Natural killer cell (primary cell): ENCODE measurements at regions not wholly inside any gene's neighbourhood (a gene's known extent, or its start where the extent isn't known, plus 50 kb on each side); places are given as distances from the start of the nearest gene placed in this dataset.

Source experiments
- ATAC-seq, 3 donors: fragments of 150-1000 bp in 2 of 3; fragments of 200-7000 bp in 1 of 3; cut with Tn5 transposase; 1 replicate in 1 of 3; 2 replicates in 2 of 3; pipeline ENCODE4 v1.10.0; 2021; ENCODE audit warnings: mild to moderate bottlenecking in 2 of 3, moderate library complexity in 2 of 3
- DNase-seq, 2 donors: peaks; one replicate each; pipeline versions ENCODE4 v3.0.0 to v3.0.0-alpha.2; 2013 to 2021; ENCODE audit warnings: mixed read lengths in 1 of 2
- H3K27ac ChIP-seq: one replicate; pipeline ENCODE4 v1.5.1; 2013; ENCODE audit warnings: mild to moderate bottlenecking, low read length
- H3K27me3 ChIP-seq: one replicate; pipeline ENCODE4 v1.6.1; 2013; ENCODE audit warnings: low read length; ENCODE audit not compliant: control insufficient read depth, insufficient read depth
- H3K36me3 ChIP-seq: one replicate; pipeline ENCODE4 v1.6.1; 2013; ENCODE audit warnings: low read length; ENCODE audit not compliant: control insufficient read depth, insufficient read depth
- H3K4me1 ChIP-seq: one replicate; pipeline ENCODE4 v1.6.1; 2013; ENCODE audit warnings: low read length; ENCODE audit not compliant: control insufficient read depth, insufficient read depth
- H3K4me3 ChIP-seq: one replicate; pipeline ENCODE4 v1.5.1; 2013; ENCODE audit warnings: low read length
- H3K9me3 ChIP-seq: one replicate; pipeline ENCODE4 v1.6.1; 2013; ENCODE audit warnings: low read length; ENCODE audit not compliant: control insufficient read depth, insufficient read depth
- H3K27ac Mint-ChIP-seq, 2 donors: one replicate each; pipeline ENCODE4 v1.8.0; 2022; ENCODE audit warnings: mild to moderate bottlenecking in 2 of 2, mixed read lengths in 2 of 2, moderate library complexity in 1 of 2
- H3K27me3 Mint-ChIP-seq, 2 donors: one replicate each; pipeline ENCODE4 v1.8.0; 2022; ENCODE audit warnings: low read depth in 2 of 2, mixed read lengths in 2 of 2
- H3K36me3 Mint-ChIP-seq: one replicate; pipeline ENCODE4 v1.8.0; 2022; ENCODE audit warnings: mixed read lengths
- H3K4me1 Mint-ChIP-seq, 2 donors: one replicate each; pipeline ENCODE4 v1.8.0; 2022; ENCODE audit warnings: mixed read lengths in 2 of 2
- H3K4me3 Mint-ChIP-seq: one replicate; pipeline ENCODE4 v1.8.0; 2022; ENCODE audit warnings: mild to moderate bottlenecking, moderate library complexity, mixed read lengths
- H3K9me3 Mint-ChIP-seq, 2 donors: one replicate each; pipeline ENCODE4 v1.8.0; 2022; ENCODE audit warnings: mixed read lengths in 2 of 2
- CTCF ChIP-seq: fragments of 200-600 bp; IDR thresholded peaks from one replicate; pipeline ENCODE4 v1.8.0; 2022; ENCODE audit warnings: antibody characterized with exemption
- WGBS: methylation state at CpG from one replicate; pipeline ENCODE4 v1.1.7; 2013; ENCODE audit warnings: missing lambda C conversion rate; ENCODE audit not compliant: insufficient coverage; 5-methylcytosine and 5-hydroxymethylcytosine counted together
- intact Hi-C: fragments of 100-400 bp; cut with micrococcal nuclease; formaldehyde crosslinking; loops from one replicate; pipeline ENCODE4 v1.14.2; 2022

GRCh38 chr7:153404124-153404523 is 644.6 kb downstream of the ACTR3B start:
- intact Hi-C loops: no loop called here
- TF ChIP-seq CTCF: no peak
- DNase-seq: no peak
- Histone ChIP-seq H3K36me3 (no peaks in the 10 kb centered on the region), H3K4me1 (no peaks in the 10 kb centered on the region), H3K27me3 (no peaks in the 10 kb centered on the region), H3K9me3 (peaks cover 10% of the 10 kb centered on the region), H3K4me3 (no peak overlapping the region), H3K27ac (no peak overlapping the region)
- H3K4me1 Mint-ChIP-seq: no peaks in the 10 kb centered on the region
- no peaks in the 10 kb centered on the region for H3K36me3 Mint-ChIP-seq
- H3K4me3 Mint-ChIP-seq: no peak overlapping the region
- H3K27ac Mint-ChIP-seq: no peak overlapping the region
- ATAC-seq: no peak
- peaks cover 7 to 17% of the 10 kb centered on the region in 2 donors for H3K9me3 Mint-ChIP-seq
- H3K27me3 Mint-ChIP-seq: no peaks in the 10 kb centered on the region
- 76% methylated on average over 2 of the region's 2 CpGs for WGBS

DNA sequence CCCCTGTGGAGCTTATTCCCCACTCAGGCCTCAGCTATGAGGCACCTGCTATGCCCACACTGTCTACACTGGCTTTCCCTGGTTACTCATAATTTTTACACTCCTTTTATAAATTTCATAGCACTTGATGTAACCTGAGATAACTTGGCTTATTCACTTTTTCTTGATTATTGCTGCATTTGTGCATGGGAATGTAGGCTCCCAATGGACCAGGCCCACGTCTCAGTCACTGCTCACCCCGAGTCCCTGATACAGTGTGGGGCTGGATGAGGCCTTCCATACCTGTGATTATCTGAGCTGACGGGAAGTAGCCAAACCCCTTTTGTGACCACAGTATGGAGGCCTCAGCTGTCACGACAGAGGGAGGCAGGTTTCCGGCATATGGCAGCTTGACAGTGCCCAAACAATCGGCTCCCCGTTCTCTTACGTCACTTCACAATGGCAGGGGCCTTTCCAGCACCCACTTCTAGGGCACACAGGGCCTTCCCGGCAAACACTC is 645.3 kb downstream of the ACTR3B start:
- DNase-seq (no peak), ATAC-seq (no peak)
- Histone ChIP-seq H3K4me3 (no peak overlapping the region), H3K9me3 (peaks cover 11% of the 10 kb centered on the region), H3K27me3 (no peaks in the 10 kb centered on the region), H3K27ac (no peak overlapping the region), H3K36me3 (no peaks in the 10 kb centered on the region), H3K4me1 (no peaks in the 10 kb centered on the region)
- 89% methylated on average over 9 of the region's 9 CpGs for WGBS
- H3K4me3 Mint-ChIP-seq: no peak overlapping the region
- no peaks in the 10 kb centered on the region for H3K27me3 Mint-ChIP-seq
- peaks cover 11 to 17% of the 10 kb centered on the region in 2 donors for H3K9me3 Mint-ChIP-seq
- no peak overlapping the region for H3K27ac Mint-ChIP-seq
- intact Hi-C loops: no loop called here
- H3K4me1 Mint-ChIP-seq: no peaks in the 10 kb centered on the region
- TF ChIP-seq CTCF: no peak
- no peaks in the 10 kb centered on the region for H3K36me3 Mint-ChIP-seq

GRCh38 chr7:153405704-153406485 is 646.3 kb upstream of the DPP6 start:
- Histone ChIP-seq H3K9me3 (peaks cover 17% of the 10 kb centered on the region), H3K27me3 (no peaks in the 10 kb centered on the region), H3K4me3 (no peak overlapping the region), H3K36me3 (no peaks in the 10 kb centered on the region), H3K4me1 (no peaks in the 10 kb centered on the region), H3K27ac (no peak overlapping the region)
- no peak for DNase-seq
- Mint-ChIP-seq H3K4me1 (no peaks in the 10 kb centered on the region), H3K27me3 (no peaks in the 10 kb centered on the region), H3K36me3 (no peaks in the 10 kb centered on the region), H3K9me3 (peaks cover 16 to 19% of the 10 kb centered on the region in 2 donors), H3K27ac (no peak overlapping the region), H3K4me3 (no peak overlapping the region)
- TF ChIP-seq CTCF: no peak
- ATAC-seq: no peak
- intact Hi-C loops: no loop called here
- 76% methylated on average over 4 of the region's 7 CpGs for WGBS

GRCh38 chr7:153406486-153406872 is 645.7 kb upstream of the DPP6 start:
- no peak overlapping the region for H3K4me3 Mint-ChIP-seq
- no peak for TF ChIP-seq CTCF
- DNase-seq: no peak
- Histone ChIP-seq H3K36me3 (no peaks in the 10 kb centered on the region), H3K27me3 (no peaks in the 10 kb centered on the region), H3K4me3 (no peak overlapping the region), H3K27ac (no peak overlapping the region), H3K9me3 (peaks cover 17% of the 10 kb centered on the region), H3K4me1 (no peaks in the 10 kb centered on the region)
- WGBS: 88% methylated on average over 4 of the region's 6 CpGs
- intact Hi-C loops: no loop called here
- H3K27me3 Mint-ChIP-seq: no peaks in the 10 kb centered on the region
- no peak overlapping the region for H3K27ac Mint-ChIP-seq
- peaks cover 17 to 21% of the 10 kb centered on the region in 2 donors for H3K9me3 Mint-ChIP-seq
- no peak for ATAC-seq
- no peaks in the 10 kb centered on the region for H3K4me1 Mint-ChIP-seq
- no peaks in the 10 kb centered on the region for H3K36me3 Mint-ChIP-seq
